AG04450 (cell line): ENCODE measurements at regions not wholly inside any gene's neighbourhood (a gene's known extent, or its start where the extent isn't known, plus 50 kb on each side); places are given as distances from the start of the nearest gene placed in this dataset.

Experiments
- CTCF ChIA-PET: fragments of 300-600, 350-600 bp; formaldehyde crosslinking; extraction: SDS; loops from one replicate; lab custom pipeline; 2022; ENCODE audit warnings: antibody characterized with exemption, inconsistent platforms; lab: Charles Lee
- POLR2A ChIA-PET: fragments of 350-600 bp; formaldehyde crosslinking; extraction: SDS; loops from one replicate; lab custom pipeline; 2021; ENCODE audit warnings: antibody characterized with exemption, inconsistent platforms; lab: Yijun Ruan, JAX
- DNase-seq: peaks from one replicate; pipeline ENCODE4 v3.0.0-alpha.2; 2011; ENCODE audit warnings: low read depth, low spot score
- H3K27ac ChIP-seq: one replicate; pipeline ENCODE4 v1.5.1; 2012; ENCODE audit warnings: low read depth, low read length, control low read depth
- H3K27me3 ChIP-seq: one replicate; pipeline ENCODE4 v1.6.0; 2012; ENCODE audit warnings: low read length; ENCODE audit not compliant: control insufficient read depth, insufficient read depth
- H3K4me3 ChIP-seq: 2 replicates; pipeline ENCODE4 v1.5.1; 2011; ENCODE audit warnings: mild to moderate bottlenecking, low read depth, low read length, control low read depth
- H3K9me3 ChIP-seq: 2 replicates; pipeline ENCODE4 v1.5.1; 2012; ENCODE audit warnings: low read length; ENCODE audit not compliant: control insufficient read depth, insufficient read depth
- CTCF ChIP-seq: IDR thresholded peaks from 2 replicates; pipeline ENCODE4 v1.5.1; 2011; ENCODE audit warnings: low read depth, low read length, control low read depth, inconsistent platforms

- no peak for TF ChIP-seq CTCF
- H3K4me3 ChIP-seq = no peak overlapping the region
- ChIA-PET CTCF (interaction anchor here (1.0 kb wide), 1 partner anchor 539 kb away, joined by 4 read pairs; no protein-coding TSS in a partner anchor), POLR2A (no interaction called here)
- no peaks in the 10 kb centered on the region for H3K27me3 ChIP-seq
- DNase-seq = no peak
- no peaks in the 10 kb centered on the region for H3K9me3 ChIP-seq
- no peak overlapping the region for H3K27ac ChIP-seq
These were observed 307.0 kb downstream of the PCNX1 start for GRCh38 chr14:71214241-71214640.

GRCh38 chr14:71220462-71220861 lies 313.2 kb downstream of the PCNX1 start:
- TF ChIP-seq CTCF = no peak
- H3K4me3 ChIP-seq = no peak overlapping the region
- no peaks in the 10 kb centered on the region for H3K9me3 ChIP-seq
- H3K27ac ChIP-seq = no peak overlapping the region
- POLR2A ChIA-PET = no interaction called here
- no peak for DNase-seq
- CTCF ChIA-PET = no interaction called here
- no peaks in the 10 kb centered on the region for H3K27me3 ChIP-seq

- CTCF ChIA-PET = no interaction called here
These were observed 313.9 kb downstream of the PCNX1 start for GRCh38 chr14:71221119-71221518.

DNA sequence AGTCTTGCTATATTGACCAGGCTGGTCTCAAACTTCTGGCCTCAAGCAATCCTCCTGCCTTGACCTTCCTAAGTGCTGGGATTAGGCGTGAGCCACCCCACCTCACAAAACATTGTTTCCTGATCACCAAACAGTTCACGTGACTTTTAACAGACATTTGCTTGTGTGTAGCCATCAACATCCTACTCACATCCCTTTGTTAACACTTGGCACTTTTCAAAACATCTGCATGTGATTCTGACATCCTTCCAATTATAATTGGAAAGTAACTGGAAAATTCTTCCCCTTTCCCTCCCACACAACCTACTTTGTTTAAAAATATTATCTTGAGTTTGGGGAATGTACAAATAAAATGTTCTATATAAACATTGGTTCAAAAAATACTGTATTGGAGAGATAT lies 317.9 kb downstream of the PCNX1 start:
- H3K27ac ChIP-seq = no peak overlapping the region
- no peaks in the 10 kb centered on the region for H3K9me3 ChIP-seq
- ChIA-PET POLR2A (no interaction called here), CTCF (no interaction called here)
- no peak overlapping the region for H3K4me3 ChIP-seq
- H3K27me3 ChIP-seq = no peaks in the 10 kb centered on the region
- DNase-seq = no peak
- no peak for TF ChIP-seq CTCF

More at GRCh38 chr14:71221119-71221518, 313.9 kb downstream of the PCNX1 start:
- H3K27ac ChIP-seq = no peak overlapping the region
- H3K4me3 ChIP-seq = no peak overlapping the region
- no peaks in the 10 kb centered on the region for H3K9me3 ChIP-seq
- no peaks in the 10 kb centered on the region for H3K27me3 ChIP-seq
- POLR2A ChIA-PET = no interaction called here
- DNase-seq = no peak
- TF ChIP-seq CTCF = no peak

DNA sequence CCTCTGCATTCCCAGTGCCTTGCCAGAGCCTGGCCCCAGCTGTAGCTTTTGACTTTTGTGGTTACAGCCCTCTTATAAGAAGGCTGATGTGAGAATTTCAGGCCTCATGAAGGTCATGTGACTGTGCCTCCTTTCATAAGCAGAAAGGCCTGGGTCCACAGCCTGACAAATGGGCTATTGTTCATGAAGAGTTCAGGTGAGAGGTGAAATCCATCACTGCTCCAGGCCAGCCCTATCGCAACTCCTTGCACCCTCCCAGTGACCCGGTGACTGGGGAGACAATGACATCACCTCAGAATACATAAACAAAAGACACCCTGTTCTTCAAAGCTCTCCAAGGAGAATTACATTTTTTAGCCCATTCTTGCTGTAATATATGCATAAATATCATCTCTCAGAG lies 321.5 kb downstream of the PCNX1 start:
- ChIA-PET POLR2A (no interaction called here), CTCF (no interaction called here)
- no peak for DNase-seq
- no peaks in the 10 kb centered on the region; the same call in 1 of the 2 replicates for H3K9me3 ChIP-seq
- TF ChIP-seq CTCF = no peak
- no peak overlapping the region for H3K27ac ChIP-seq
- no peak overlapping the region for H3K4me3 ChIP-seq
- no peaks in the 10 kb centered on the region for H3K27me3 ChIP-seq
